GM12878 (cell line): ENCODE measurements at regions not wholly inside any gene's neighbourhood (a gene's known extent, or its start where the extent isn't known, plus 50 kb on each side); places are given as distances from the start of the nearest gene placed in this dataset.

Experiments used
- ATF7 ChIP-seq: fragments of 450-650 bp; IDR thresholded peaks from 2 replicates; pipeline ENCODE4 v1.6.1; 2016; ENCODE audit warnings: low read depth, mild to moderate bottlenecking
- CBFB ChIP-seq: IDR thresholded peaks from 2 replicates; pipeline ENCODE4 v1.6.1; 2016; ENCODE audit warnings: antibody characterized with exemption, low read depth
- CHD4 ChIP-seq: fragments of 200-600 bp; sonication (generic); IDR thresholded peaks from 2 replicates; pipeline ENCODE4 v1.6.1; 2016; ENCODE audit warnings: mild to moderate bottlenecking
- NBN ChIP-seq: fragments of 450-650 bp; IDR thresholded peaks from 2 replicates; pipeline ENCODE4 v1.6.1; 2016
- NFIC ChIP-seq: IDR thresholded peaks from 2 replicates; pipeline ENCODE4 v1.6.1; 2012; ENCODE audit warnings: low read depth, mild to moderate bottlenecking, inconsistent platforms, low read length, moderate library complexity
- PAX5 ChIP-seq: IDR thresholded peaks from 2 replicates; pipeline ENCODE4 v1.6.1; 2011; ENCODE audit warnings: low read depth, low read length, borderline replicate concordance
- SUZ12 ChIP-seq: fragments of 200-600 bp; sonication (generic); IDR thresholded peaks from one replicate; pipeline ENCODE4 v1.6.1; 2018; ENCODE audit warnings: antibody characterized with exemption, mild to moderate bottlenecking; ENCODE audit not compliant: unreplicated experiment
- TF ChIP-seq, protein P1 (sequence below): IDR thresholded peaks from 2 replicates; pipeline ENCODE4 v1.6.1; 2012; ENCODE audit warnings: low read depth, low read length, improper control_type of control experiment
- TF ChIP-seq, protein P2 (sequence below), 3 experiments: IDR thresholded peaks in 2 of 3; conservative IDR thresholded peaks in 1 of 3; 2 replicates each; pipeline ENCODE4 v1.5.1; 2011; ENCODE audit warnings: low read depth in 3 of 3, low read length in 3 of 3, mild to moderate bottlenecking in 3 of 3, control low read depth in 2 of 3, moderate library complexity in 2 of 3, inconsistent platforms in 1 of 3, mixed read lengths in 1 of 3; ENCODE audit not compliant: control insufficient read depth in 2 of 3, insufficient read depth in 1 of 3; ENCODE audit errors: extremely low read depth in 1 of 3
- TF ChIP-seq, protein P3 (sequence below): fragments of 450-650 bp; IDR thresholded peaks from 2 replicates; pipeline ENCODE4 v1.6.1; 2014; ENCODE audit warnings: mild to moderate bottlenecking

DNA sequence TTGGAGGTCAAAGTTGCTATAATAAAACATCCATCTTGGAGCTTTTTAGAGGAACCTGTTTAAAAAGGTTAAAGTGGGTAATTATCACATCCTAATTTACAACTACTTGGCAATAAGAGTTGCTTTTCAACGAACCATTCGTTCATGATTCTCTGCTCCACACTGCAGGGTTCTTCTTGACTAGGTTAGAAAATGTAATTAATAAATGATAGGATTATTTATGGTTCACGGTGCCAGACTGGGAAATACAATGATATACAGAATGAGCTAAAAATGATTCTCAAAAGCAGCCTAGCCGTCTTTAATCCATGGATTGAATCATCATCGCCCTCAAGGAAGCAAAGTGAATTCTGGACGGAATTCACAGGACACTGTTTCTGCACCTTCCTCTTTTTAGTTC is 291.2 kb downstream of the TEX29 start:
- TF ChIP-seq, protein P1, sequence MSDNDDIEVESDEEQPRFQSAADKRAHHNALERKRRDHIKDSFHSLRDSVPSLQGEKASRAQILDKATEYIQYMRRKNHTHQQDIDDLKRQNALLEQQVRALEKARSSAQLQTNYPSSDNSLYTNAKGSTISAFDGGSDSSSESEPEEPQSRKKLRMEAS = no peak
- TF ChIP-seq CHD4 (no peak), NFIC (no peak), ATF7 (no peak), SUZ12 (no peak), PAX5 (no peak), CBFB (no peak), NBN (no peak)
- TF ChIP-seq, protein P2, sequence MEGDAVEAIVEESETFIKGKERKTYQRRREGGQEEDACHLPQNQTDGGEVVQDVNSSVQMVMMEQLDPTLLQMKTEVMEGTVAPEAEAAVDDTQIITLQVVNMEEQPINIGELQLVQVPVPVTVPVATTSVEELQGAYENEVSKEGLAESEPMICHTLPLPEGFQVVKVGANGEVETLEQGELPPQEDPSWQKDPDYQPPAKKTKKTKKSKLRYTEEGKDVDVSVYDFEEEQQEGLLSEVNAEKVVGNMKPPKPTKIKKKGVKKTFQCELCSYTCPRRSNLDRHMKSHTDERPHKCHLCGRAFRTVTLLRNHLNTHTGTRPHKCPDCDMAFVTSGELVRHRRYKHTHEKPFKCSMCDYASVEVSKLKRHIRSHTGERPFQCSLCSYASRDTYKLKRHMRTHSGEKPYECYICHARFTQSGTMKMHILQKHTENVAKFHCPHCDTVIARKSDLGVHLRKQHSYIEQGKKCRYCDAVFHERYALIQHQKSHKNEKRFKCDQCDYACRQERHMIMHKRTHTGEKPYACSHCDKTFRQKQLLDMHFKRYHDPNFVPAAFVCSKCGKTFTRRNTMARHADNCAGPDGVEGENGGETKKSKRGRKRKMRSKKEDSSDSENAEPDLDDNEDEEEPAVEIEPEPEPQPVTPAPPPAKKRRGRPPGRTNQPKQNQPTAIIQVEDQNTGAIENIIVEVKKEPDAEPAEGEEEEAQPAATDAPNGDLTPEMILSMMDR (IDR thresholded peaks at IDR 0.05 in 2 of 3, conservative IDR thresholded peaks at IDR 0.05 in 1 of 3; ENCODE audit: control insufficient read depth in 2 of 3, extremely low read depth in 1 of 3, insufficient read depth in 1 of 3, low read depth in 3 of 3, low read length in 3 of 3) = no peak
- TF ChIP-seq, protein P3, sequence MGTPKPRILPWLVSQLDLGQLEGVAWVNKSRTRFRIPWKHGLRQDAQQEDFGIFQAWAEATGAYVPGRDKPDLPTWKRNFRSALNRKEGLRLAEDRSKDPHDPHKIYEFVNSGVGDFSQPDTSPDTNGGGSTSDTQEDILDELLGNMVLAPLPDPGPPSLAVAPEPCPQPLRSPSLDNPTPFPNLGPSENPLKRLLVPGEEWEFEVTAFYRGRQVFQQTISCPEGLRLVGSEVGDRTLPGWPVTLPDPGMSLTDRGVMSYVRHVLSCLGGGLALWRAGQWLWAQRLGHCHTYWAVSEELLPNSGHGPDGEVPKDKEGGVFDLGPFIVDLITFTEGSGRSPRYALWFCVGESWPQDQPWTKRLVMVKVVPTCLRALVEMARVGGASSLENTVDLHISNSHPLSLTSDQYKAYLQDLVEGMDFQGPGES = no peak
